Parathyroid adenoma (tissue), 2 donors: ENCODE measurements at regions not wholly inside any gene's neighbourhood (a gene's known extent, or its start where the extent isn't known, plus 50 kb on each side); places are given as distances from the start of the nearest gene placed in this dataset.

Source experiments
- H2AFZ ChIP-seq: fragments of 300-600 bp; sonication (generic); one replicate; pipeline ENCODE4 v1.7.0; 2017; ENCODE audit warnings: antibody characterized with exemption, mild to moderate bottlenecking
- H3K27ac ChIP-seq: fragments of 300-600 bp; sonication (generic); one replicate; pipeline ENCODE4 v1.7.0; 2017
- H3K27me3 ChIP-seq: fragments of 300-600 bp; sonication (generic); one replicate; pipeline ENCODE4 v1.7.0; 2017; ENCODE audit warnings: low read length; ENCODE audit not compliant: control insufficient read depth, insufficient read depth
- H3K36me3 ChIP-seq: fragments of 300-600 bp; sonication (generic); one replicate; pipeline ENCODE4 v1.7.0; 2017; ENCODE audit warnings: low read length; ENCODE audit not compliant: control insufficient read depth, insufficient read depth
- H3K4me1 ChIP-seq: fragments of 300-600 bp; sonication (generic); one replicate; pipeline ENCODE4 v1.7.0; 2017; ENCODE audit warnings: control low read depth
- H3K4me2 ChIP-seq: fragments of 300-600 bp; sonication (generic); one replicate; pipeline ENCODE4 v1.7.0; 2017; ENCODE audit warnings: low read length
- H3K4me3 ChIP-seq: fragments of 300-600 bp; sonication (generic); one replicate; pipeline ENCODE4 v1.7.0; 2017; ENCODE audit warnings: low read depth, low read length
- H3K79me2 ChIP-seq: fragments of 300-600 bp; sonication (generic); one replicate; pipeline ENCODE4 v1.7.0; 2017; ENCODE audit warnings: control low read depth
- H3K9ac ChIP-seq: fragments of 300-600 bp; sonication (generic); one replicate; pipeline ENCODE4 v1.7.0; 2017; ENCODE audit warnings: mild to moderate bottlenecking
- H3K9me3 ChIP-seq: fragments of 300-600 bp; sonication (generic); one replicate; pipeline ENCODE4 v1.7.0; 2017; ENCODE audit warnings: low read length; ENCODE audit not compliant: control insufficient read depth
- TF ChIP-seq, protein P1 (sequence below): fragments of 300-600 bp; sonication (generic); IDR thresholded peaks from one replicate; pipeline ENCODE4 v1.7.0; 2017; ENCODE audit warnings: antibody characterized with exemption, mild to moderate bottlenecking
- donor health status: primary hyperparathyroidism.

DNA sequence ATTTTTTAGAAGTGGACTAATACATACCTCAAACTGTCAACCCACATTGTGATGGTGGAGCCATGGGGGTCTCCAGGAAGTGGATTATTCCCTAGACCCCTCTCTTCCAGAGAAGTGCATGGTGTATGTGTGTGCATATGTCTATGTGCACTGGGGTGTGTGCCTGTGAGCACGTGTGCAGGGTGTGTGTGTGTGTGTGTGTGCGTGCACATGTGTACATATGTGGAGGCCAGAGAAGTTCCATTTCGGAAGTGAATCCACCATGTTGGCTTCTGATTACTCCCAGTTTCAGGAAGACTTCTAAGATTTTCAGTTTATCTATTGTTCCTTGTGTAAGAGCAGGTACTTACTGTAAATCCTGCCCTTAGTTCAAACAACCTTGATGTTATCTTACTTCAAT, 208.5 kb upstream of the SULF2 start:
- H3K4me3 ChIP-seq, result no peak overlapping the region
- H3K9ac ChIP-seq, result no peak overlapping the region
- no peaks in the 10 kb centered on the region for H3K4me1 ChIP-seq
- H2AFZ ChIP-seq, result no peak overlapping the region
- no peak overlapping the region for H3K27ac ChIP-seq
- H3K4me2 ChIP-seq, result no peak overlapping the region
- no peaks in the 10 kb centered on the region for H3K79me2 ChIP-seq
- TF ChIP-seq, protein P1, sequence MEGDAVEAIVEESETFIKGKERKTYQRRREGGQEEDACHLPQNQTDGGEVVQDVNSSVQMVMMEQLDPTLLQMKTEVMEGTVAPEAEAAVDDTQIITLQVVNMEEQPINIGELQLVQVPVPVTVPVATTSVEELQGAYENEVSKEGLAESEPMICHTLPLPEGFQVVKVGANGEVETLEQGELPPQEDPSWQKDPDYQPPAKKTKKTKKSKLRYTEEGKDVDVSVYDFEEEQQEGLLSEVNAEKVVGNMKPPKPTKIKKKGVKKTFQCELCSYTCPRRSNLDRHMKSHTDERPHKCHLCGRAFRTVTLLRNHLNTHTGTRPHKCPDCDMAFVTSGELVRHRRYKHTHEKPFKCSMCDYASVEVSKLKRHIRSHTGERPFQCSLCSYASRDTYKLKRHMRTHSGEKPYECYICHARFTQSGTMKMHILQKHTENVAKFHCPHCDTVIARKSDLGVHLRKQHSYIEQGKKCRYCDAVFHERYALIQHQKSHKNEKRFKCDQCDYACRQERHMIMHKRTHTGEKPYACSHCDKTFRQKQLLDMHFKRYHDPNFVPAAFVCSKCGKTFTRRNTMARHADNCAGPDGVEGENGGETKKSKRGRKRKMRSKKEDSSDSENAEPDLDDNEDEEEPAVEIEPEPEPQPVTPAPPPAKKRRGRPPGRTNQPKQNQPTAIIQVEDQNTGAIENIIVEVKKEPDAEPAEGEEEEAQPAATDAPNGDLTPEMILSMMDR, result no peak
- no peaks in the 10 kb centered on the region for H3K27me3 ChIP-seq
- no peaks in the 10 kb centered on the region for H3K36me3 ChIP-seq
- no peaks in the 10 kb centered on the region for H3K9me3 ChIP-seq

DNA sequence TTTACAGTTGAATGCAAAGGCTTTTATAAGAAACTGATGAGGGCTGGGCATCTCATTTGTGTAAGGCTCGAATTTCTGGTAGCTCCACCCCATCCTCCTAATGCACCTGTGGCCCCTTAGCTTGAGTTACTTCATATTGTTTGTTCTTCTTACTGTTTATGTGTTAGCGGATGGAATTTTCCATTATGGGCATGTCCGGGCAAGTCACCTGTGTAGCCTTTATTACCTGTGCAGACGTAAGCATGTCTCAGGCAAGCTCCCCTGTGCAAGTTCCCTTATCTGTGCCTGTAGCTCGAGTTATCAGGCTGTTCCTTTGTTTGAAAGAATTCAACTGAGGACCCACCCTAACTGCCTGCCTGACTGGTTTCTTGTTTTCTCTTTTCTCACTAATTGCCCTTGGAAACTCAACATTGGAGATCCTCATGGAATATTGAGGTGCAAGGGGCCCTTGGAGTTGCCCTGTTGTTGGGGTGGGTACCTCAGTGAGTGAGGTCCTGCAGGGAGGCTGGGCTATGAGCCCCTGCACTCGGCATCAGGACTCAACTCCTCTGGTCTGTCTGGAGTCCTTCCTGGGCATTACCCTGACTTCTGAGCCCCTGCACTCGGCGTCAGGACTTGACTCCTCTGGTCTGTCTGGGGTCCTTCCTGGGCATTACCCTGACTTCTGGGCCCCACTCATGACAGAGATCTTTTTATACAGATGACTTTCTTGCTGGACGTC, 207.9 kb upstream of the SULF2 start:
- Histone ChIP-seq H3K9me3 (no peaks in the 10 kb centered on the region), H3K36me3 (no peaks in the 10 kb centered on the region), H3K27me3 (no peaks in the 10 kb centered on the region), H3K9ac (no peak overlapping the region), H3K79me2 (no peaks in the 10 kb centered on the region), H3K4me2 (no peak overlapping the region), H3K4me1 (no peaks in the 10 kb centered on the region), H3K27ac (no peak overlapping the region), H3K4me3 (no peak overlapping the region), H2AFZ (no peak overlapping the region)
- TF ChIP-seq, protein P1, result no peak

DNA sequence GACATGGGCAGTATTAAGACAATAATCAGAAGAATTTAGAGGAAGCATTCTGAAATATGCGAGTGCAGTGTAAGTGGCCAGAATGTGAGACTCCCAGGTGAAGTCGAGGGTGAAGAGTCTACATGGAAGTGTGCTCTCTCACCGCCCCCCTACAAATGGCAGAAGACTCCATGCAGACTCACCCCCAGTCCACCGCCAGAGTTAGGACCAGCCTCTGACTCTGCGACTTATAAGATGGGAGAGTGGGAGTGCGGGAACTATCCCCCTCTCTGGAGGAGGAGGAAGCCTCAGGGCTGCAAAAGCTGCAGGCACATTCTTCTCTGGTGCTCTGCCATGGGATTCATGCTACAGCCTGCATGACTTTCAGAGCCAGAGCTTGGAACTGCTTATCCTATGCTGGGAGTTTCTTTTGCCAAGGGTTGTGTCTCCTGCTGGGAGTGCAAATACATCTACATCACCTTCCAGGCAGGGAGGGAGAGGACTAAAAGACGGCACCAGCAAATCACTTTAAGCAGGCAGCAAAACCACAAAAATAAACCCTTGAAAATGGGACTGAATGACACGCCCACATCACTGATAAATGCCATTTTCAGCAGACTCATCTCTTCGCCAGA, 206.7 kb upstream of the SULF2 start:
- TF ChIP-seq, protein P1, result no peak

DNA sequence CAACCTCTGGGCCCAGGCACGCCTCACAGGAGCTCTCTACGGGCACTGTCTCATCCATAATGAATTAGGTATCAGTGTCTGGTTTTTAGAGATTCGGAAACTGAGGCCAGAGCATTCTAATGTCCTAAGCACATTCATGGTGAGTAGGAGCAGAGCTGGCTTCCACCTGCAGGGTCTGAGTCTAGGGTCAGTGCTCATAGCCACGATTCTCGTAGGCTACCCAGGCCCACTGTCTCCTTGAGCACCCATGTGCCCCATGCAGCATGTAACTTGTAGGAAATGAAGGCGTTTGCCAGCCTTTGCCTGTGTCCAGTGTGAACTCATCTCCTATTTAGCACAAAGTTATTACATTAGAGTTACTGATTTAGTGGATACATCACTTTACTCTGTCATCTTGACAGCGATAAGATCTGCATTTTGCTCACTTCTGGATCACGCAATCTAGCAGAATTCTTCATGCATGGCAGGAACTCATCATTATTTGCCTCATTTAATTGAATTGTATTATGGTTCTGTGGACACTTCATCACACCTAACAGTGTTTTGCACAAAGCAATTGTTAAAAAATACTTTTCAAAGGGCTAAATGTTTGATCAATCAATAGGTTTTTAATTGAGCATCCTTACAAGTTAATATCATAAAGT, 205.3 kb upstream of the SULF2 start:
- no peak overlapping the region for H2AFZ ChIP-seq
- H3K9ac ChIP-seq, result no peak overlapping the region
- no peaks in the 10 kb centered on the region for H3K9me3 ChIP-seq
- H3K79me2 ChIP-seq, result no peaks in the 10 kb centered on the region
- H3K27ac ChIP-seq, result no peak overlapping the region
- H3K4me1 ChIP-seq, result no peaks in the 10 kb centered on the region
- H3K36me3 ChIP-seq, result no peaks in the 10 kb centered on the region
- H3K27me3 ChIP-seq, result no peaks in the 10 kb centered on the region
- no peak overlapping the region for H3K4me3 ChIP-seq
- TF ChIP-seq, protein P1, result no peak
- no peak overlapping the region for H3K4me2 ChIP-seq

More for the DNA sequence above, 206.7 kb upstream of the SULF2 start:
- Histone ChIP-seq H3K9ac (no peak overlapping the region), H3K36me3 (no peaks in the 10 kb centered on the region), H2AFZ (no peak overlapping the region), H3K4me1 (no peaks in the 10 kb centered on the region), H3K79me2 (no peaks in the 10 kb centered on the region), H3K27me3 (no peaks in the 10 kb centered on the region), H3K4me3 (no peak overlapping the region), H3K27ac (no peak overlapping the region), H3K4me2 (no peak overlapping the region), H3K9me3 (no peaks in the 10 kb centered on the region)
